ENCODE measurements at regions not wholly inside any gene's neighbourhood (a gene's known extent, or its start where the extent isn't known, plus 50 kb on each side); places are given as distances from the start of the nearest gene placed in this dataset.

GRCh38 chr20:47862574-47863240 is 77.4 kb upstream of the SULF2 start:
- Histone ChIP-seq H3K79me2 (ENCODE audit: insufficient read depth, low read length) (no peaks in the 10 kb centered on the region), H3K36me3 (replicated peaks in 1 of 2; ENCODE audit: control insufficient read depth in 1 of 2, insufficient read depth in 2 of 2, low read length in 2 of 2) (no peaks in the 10 kb centered on the region), H3K27ac (ENCODE audit: extremely low read length, insufficient read depth, low read length) (no peak overlapping the region), H3K4me3 (replicated peaks in 1 of 3; ENCODE audit: insufficient read depth in 1 of 3, low read depth in 2 of 3, low read length in 3 of 3) (no peak overlapping the region), H3K9ac (ENCODE audit: insufficient read depth, low read depth, low read length) (no peak overlapping the region), H3K4me2 (ENCODE audit: low read depth, low read length) (no peak overlapping the region), H3K9me3 (ENCODE audit: low read length) (no peaks in the 10 kb centered on the region), H4K20me1 (ENCODE audit: insufficient read depth, low read length) (no peaks in the 10 kb centered on the region), H3K4me1 (ENCODE audit: insufficient read depth, low read length) (peaks cover 11% of the 10 kb centered on the region), H2AFZ (ENCODE audit: low read length) (no peak overlapping the region), H3K27me3 (ENCODE audit: control insufficient read depth in 1 of 2, insufficient read depth in 2 of 2, low read length in 2 of 2) (peaks cover 9 to 30% of the 10 kb centered on the region in 2 experiments)
- FAIRE-seq (no peak), ATAC-seq (no peak), DNase-seq (ENCODE audit: low spot score) (no peak)
- in situ Hi-C loops (cut with HindIII; ENCODE audit: extremely low pct_ligation_motif_present, low pct_unique_long_range_greater_than_20kb) = no loop called here
- 68% methylated on average over 4 of the region's 4 CpGs for WGBS (ENCODE audit: low lambda C conversion rate)
- peak; percentile 53; the same call in 1 of the 2 replicates for TF ChIP-seq ZNF772 (CRISPR knock-in tag; IDR thresholded peaks at IDR 0.05)
- no peak for TF ChIP-seq ZNF446 (CRISPR knock-in tag; IDR thresholded peaks at IDR 0.05)
- ChIA-PET POLR2A (no interaction called here), CTCF (ENCODE audit: low intra/inter-chr PET ratio, low total read pairs) (no interaction called here)
- intact Hi-C loops (cut with micrococcal nuclease; ENCODE audit: unreplicated experiment) = no loop called here
- no TSS peak for BruUV-seq (replicated peaks)

DNA sequence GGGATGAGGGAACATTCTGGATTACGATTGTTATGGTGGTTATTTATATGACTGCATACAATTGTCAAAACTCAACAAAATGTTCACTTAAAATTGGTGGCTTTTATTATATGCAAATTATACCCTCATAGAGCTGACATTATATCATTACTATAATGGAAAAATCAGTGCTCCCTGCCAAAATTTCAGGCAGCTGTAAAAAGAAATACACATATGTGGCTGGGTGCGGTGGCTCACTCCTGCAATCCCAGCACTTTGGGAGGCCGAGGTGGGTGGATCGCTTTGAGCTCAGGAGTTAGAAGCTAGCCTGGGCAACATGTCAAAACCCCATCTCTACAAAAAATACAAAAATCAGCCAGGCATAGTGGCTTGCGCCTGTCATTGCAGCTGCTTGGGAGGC is 75.8 kb upstream of the SULF2 start:
- intact Hi-C loops (cut with micrococcal nuclease; ENCODE audit: unreplicated experiment) (no loop called here), in situ Hi-C loops (cut with HindIII; ENCODE audit: extremely low pct_ligation_motif_present, low pct_unique_long_range_greater_than_20kb) (no loop called here)
- no peak for DNase-seq (ENCODE audit: low spot score)
- FAIRE-seq = no peak
- BruUV-seq (replicated peaks) = no TSS peak
- no peak for TF ChIP-seq ZNF20 (CRISPR knock-in tag; IDR thresholded peaks at IDR 0.05)
- CTCF ChIA-PET (ENCODE audit: low intra/inter-chr PET ratio, low total read pairs) = no interaction called here
- no peak for ATAC-seq
- H3K4me3 ChIP-seq (replicated peaks in 1 of 3; ENCODE audit: insufficient read depth in 1 of 3, low read depth in 2 of 3, low read length in 3 of 3) = no peak overlapping the region
- peaks cover 24% of the 10 kb centered on the region for H3K4me1 ChIP-seq (ENCODE audit: insufficient read depth, low read length)
- H3K79me2 ChIP-seq (ENCODE audit: insufficient read depth, low read length) = no peaks in the 10 kb centered on the region
- no peak overlapping the region for H3K4me2 ChIP-seq (ENCODE audit: low read depth, low read length)
- no peak overlapping the region for H3K27ac ChIP-seq (ENCODE audit: extremely low read length, insufficient read depth, low read length)
- peaks cover 8 to 34% of the 10 kb centered on the region in 2 experiments for H3K27me3 ChIP-seq (ENCODE audit: control insufficient read depth in 1 of 2, insufficient read depth in 2 of 2, low read length in 2 of 2)
- H3K9ac ChIP-seq (ENCODE audit: insufficient read depth, low read depth, low read length) = no peak overlapping the region
- POLR2A ChIA-PET = no interaction called here
- 55% methylated on average over 5 of the region's 5 CpGs for WGBS (ENCODE audit: low lambda C conversion rate)
- no peaks in the 10 kb centered on the region for H3K36me3 ChIP-seq (replicated peaks in 1 of 2; ENCODE audit: control insufficient read depth in 1 of 2, insufficient read depth in 2 of 2, low read length in 2 of 2)
- no peaks in the 10 kb centered on the region for H3K9me3 ChIP-seq (ENCODE audit: low read length)
- H2AFZ ChIP-seq (ENCODE audit: low read length) = no peak overlapping the region
- no peaks in the 10 kb centered on the region for H4K20me1 ChIP-seq (ENCODE audit: insufficient read depth, low read length)
